HepG2 (cell line): ENCODE measurements at regions not wholly inside any gene's neighbourhood (a gene's known extent, or its start where the extent isn't known, plus 50 kb on each side); places are given as distances from the start of the nearest gene placed in this dataset.

ENCODE experiments used
- ATAC-seq: fragments of 200-7000 bp; cut with Tn5 transposase; 3 replicates; pipeline ENCODE4 v1.9.1; 2020; ENCODE audit warnings: mild to moderate bottlenecking, moderate library complexity
- BruUV-seq: library from RNA; stranded (reverse); fragments of 400-500 nt; replicated peaks from 2 replicates; lab custom pipeline; 2021; lab: Mats Ljungman, UMichigan
- CTCF ChIA-PET: fragments of 300-600 bp; formaldehyde crosslinking; extraction: SDS; loops from one replicate; lab custom pipeline; 2021; ENCODE audit warnings: low total read pairs, inconsistent platforms, low intra/inter-chr PET ratio; lab: Yijun Ruan, JAX
- POLR2A ChIA-PET: fragments of 350-600 bp; sonication (Branson Sonifier 250); formaldehyde crosslinking; loops from one replicate; lab custom pipeline; 2020; ENCODE audit warnings: antibody characterized with exemption, inconsistent platforms; lab: Yijun Ruan, JAX
- DNase-seq: peaks from one replicate; pipeline ENCODE4 v3.0.0-alpha.2; 2015; ENCODE audit warnings: low spot score
- FAIRE-seq: peaks from 3 replicates; lab custom pipeline; 2011; peaks lifted over from hg19 to GRCh38; lab: Jason Lieb, UNC
- H2AFZ ChIP-seq: one replicate; pipeline ENCODE4 v1.6.1; 2011; ENCODE audit warnings: low read length, inconsistent platforms
- H3K27ac ChIP-seq: fragments of 300-600 bp; 3 replicates; pipeline ENCODE4 v1.8.0; 2011; ENCODE audit warnings: mixed run types, mild to moderate bottlenecking, mixed read lengths, low read length, inconsistent platforms; ENCODE audit not compliant: insufficient read depth; ENCODE audit errors: extremely low read length
- H3K27me3 ChIP-seq, 2 experiments: fragments of 200-600 bp in 1 of 2; 2 replicates in 1 of 2; 3 replicates in 1 of 2; pipeline versions ENCODE4 v1.6.0 to v1.8.0; 2011; ENCODE audit warnings: low read length in 2 of 2, mild to moderate bottlenecking in 2 of 2, moderate library complexity in 2 of 2, inconsistent platforms in 1 of 2; ENCODE audit not compliant: insufficient read depth in 2 of 2, control insufficient read depth in 1 of 2
- H3K36me3 ChIP-seq, 2 experiments: fragments of 200-600 bp in 1 of 2; replicated peaks in 1 of 2; 2 replicates in 1 of 2; 3 replicates in 1 of 2; pipeline versions ENCODE4 v1.5.1 to v1.8.0; 2011; ENCODE audit warnings: low read length in 2 of 2, inconsistent platforms in 1 of 2; ENCODE audit not compliant: insufficient read depth in 2 of 2, control insufficient read depth in 1 of 2
- H3K4me1 ChIP-seq: 2 replicates; pipeline ENCODE4 v1.5.1; 2012; ENCODE audit warnings: low read length, inconsistent platforms; ENCODE audit not compliant: insufficient read depth
- H3K4me2 ChIP-seq: 2 replicates; pipeline ENCODE4 v1.6.0; 2011; ENCODE audit warnings: low read depth, low read length, inconsistent platforms
- H3K4me3 ChIP-seq, 3 experiments: fragments of 200-600 bp in 1 of 3; sonication (generic), shearing (Covaris generic) in 1 of 3; replicated peaks in 1 of 3; 2 replicates each; pipeline ENCODE4 v1.5.1; 2011 to 2016; ENCODE audit warnings: low read length in 3 of 3, inconsistent platforms in 2 of 3, low read depth in 2 of 3, mild to moderate bottlenecking in 2 of 3, control low read depth in 1 of 3, mixed read lengths in 1 of 3; ENCODE audit not compliant: insufficient read depth in 1 of 3
- H3K79me2 ChIP-seq: one replicate; pipeline ENCODE4 v1.6.1; 2011; ENCODE audit warnings: low read length, inconsistent platforms; ENCODE audit not compliant: insufficient read depth
- H3K9ac ChIP-seq: 2 replicates; pipeline ENCODE4 v1.6.0; 2011; ENCODE audit warnings: mild to moderate bottlenecking, low read depth, low read length, inconsistent platforms; ENCODE audit not compliant: insufficient read depth
- H3K9me3 ChIP-seq: 2 replicates; pipeline ENCODE4 v1.5.1; 2012; ENCODE audit warnings: mild to moderate bottlenecking, low read length
- H4K20me1 ChIP-seq: 2 replicates; pipeline ENCODE4 v1.6.0; 2011; ENCODE audit warnings: inconsistent platforms, mild to moderate bottlenecking, low read length, moderate library complexity; ENCODE audit not compliant: insufficient read depth
- SRSF1 ChIP-seq: fragments of 200-400 bp; formaldehyde crosslinking; optimal IDR thresholded peaks from 2 replicates; pipeline ENCODE3; 2017; ENCODE audit warnings: mild to moderate bottlenecking, low read depth, low read length, moderate library complexity
- WGBS: methylation state at CpG from one replicate; pipeline ENCODE4 v1.1.6; 2017; ENCODE audit warnings: low lambda C conversion rate; 5-methylcytosine and 5-hydroxymethylcytosine counted together
- in situ Hi-C: cut with HindIII; loops from 2 replicates; pipeline ENCODE4 v1.10.0; 2017; ENCODE audit warnings: low pct_unique_long_range_greater_than_20kb; ENCODE audit not compliant: extremely low pct_ligation_motif_present
- intact Hi-C: fragments of 100-400 bp; cut with micrococcal nuclease; formaldehyde crosslinking; loops from one replicate; pipeline ENCODE4 v1.10.0; 2022; ENCODE audit not compliant: unreplicated experiment
- TF ChIP-seq, protein P1 (sequence below): sonication (generic); formaldehyde crosslinking; IDR thresholded peaks from 2 replicates; pipeline ENCODE4 v1.5.1; 2020; ENCODE audit warnings: mild to moderate bottlenecking, missing genetic modification reagents, borderline replicate concordance

DNA sequence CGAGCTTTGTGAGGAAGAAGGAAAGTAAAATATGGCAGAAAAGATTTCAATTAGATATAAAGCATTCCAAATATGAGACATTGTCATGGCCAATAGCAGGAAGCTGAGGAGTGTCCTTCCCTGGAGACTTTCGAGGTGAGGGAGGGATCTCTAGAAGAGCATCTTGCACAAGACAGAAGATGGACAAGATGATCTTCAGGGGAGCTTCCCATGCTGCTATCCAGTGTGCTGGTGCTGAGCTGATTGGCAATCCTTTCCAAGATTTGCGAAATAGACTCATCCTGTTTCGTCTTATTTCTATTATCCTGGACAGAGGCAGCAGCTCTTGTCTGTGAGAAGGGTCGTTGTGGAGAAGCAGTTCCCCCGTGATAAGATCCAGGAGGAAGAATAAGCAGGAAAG lies 342.0 kb upstream of the CAMK1G start:
- ChIA-PET CTCF (no interaction called here), POLR2A (no interaction called here)
- no peak overlapping the region for H3K4me3 ChIP-seq
- FAIRE-seq, result no peak
- no peak overlapping the region for H3K27ac ChIP-seq
- H4K20me1 ChIP-seq, result no peaks in the 10 kb centered on the region
- H3K79me2 ChIP-seq, result no peaks in the 10 kb centered on the region
- H3K4me2 ChIP-seq, result no peak overlapping the region
- no TSS peak for BruUV-seq
- no peaks in the 10 kb centered on the region; the same call in 1 of the 2 replicates for H3K9me3 ChIP-seq
- in situ Hi-C loops, result no loop called here
- DNase-seq, result no peak
- H3K4me1 ChIP-seq, result no peaks in the 10 kb centered on the region
- intact Hi-C loops, result no loop called here
- H3K9ac ChIP-seq, result no peak overlapping the region
- H3K27me3 ChIP-seq, result no peaks in the 10 kb centered on the region
- ATAC-seq, result no peak
- no peaks in the 10 kb centered on the region for H3K36me3 ChIP-seq
- under 1% methylated on average over 6 of the region's 6 CpGs for WGBS
- H2AFZ ChIP-seq, result no peak overlapping the region
- TF ChIP-seq, protein P1, sequence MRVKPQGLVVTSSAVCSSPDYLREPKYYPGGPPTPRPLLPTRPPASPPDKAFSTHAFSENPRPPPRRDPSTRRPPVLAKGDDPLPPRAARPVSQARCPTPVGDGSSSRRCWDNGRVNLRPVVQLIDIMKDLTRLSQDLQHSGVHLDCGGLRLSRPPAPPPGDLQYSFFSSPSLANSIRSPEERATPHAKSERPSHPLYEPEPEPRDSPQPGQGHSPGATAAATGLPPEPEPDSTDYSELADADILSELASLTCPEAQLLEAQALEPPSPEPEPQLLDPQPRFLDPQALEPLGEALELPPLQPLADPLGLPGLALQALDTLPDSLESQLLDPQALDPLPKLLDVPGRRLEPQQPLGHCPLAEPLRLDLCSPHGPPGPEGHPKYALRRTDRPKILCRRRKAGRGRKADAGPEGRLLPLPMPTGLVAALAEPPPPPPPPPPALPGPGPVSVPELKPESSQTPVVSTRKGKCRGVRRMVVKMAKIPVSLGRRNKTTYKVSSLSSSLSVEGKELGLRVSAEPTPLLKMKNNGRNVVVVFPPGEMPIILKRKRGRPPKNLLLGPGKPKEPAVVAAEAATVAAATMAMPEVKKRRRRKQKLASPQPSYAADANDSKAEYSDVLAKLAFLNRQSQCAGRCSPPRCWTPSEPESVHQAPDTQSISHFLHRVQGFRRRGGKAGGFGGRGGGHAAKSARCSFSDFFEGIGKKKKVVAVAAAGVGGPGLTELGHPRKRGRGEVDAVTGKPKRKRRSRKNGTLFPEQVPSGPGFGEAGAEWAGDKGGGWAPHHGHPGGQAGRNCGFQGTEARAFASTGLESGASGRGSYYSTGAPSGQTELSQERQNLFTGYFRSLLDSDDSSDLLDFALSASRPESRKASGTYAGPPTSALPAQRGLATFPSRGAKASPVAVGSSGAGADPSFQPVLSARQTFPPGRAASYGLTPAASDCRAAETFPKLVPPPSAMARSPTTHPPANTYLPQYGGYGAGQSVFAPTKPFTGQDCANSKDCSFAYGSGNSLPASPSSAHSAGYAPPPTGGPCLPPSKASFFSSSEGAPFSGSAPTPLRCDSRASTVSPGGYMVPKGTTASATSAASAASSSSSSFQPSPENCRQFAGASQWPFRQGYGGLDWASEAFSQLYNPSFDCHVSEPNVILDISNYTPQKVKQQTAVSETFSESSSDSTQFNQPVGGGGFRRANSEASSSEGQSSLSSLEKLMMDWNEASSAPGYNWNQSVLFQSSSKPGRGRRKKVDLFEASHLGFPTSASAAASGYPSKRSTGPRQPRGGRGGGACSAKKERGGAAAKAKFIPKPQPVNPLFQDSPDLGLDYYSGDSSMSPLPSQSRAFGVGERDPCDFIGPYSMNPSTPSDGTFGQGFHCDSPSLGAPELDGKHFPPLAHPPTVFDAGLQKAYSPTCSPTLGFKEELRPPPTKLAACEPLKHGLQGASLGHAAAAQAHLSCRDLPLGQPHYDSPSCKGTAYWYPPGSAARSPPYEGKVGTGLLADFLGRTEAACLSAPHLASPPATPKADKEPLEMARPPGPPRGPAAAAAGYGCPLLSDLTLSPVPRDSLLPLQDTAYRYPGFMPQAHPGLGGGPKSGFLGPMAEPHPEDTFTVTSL (CRISPR knock-in tag), result no peak
- no peak for TF ChIP-seq SRSF1
